HEK293 (cell line): ENCODE measurements at regions not wholly inside any gene's neighbourhood (a gene's known extent, or its start where the extent isn't known, plus 50 kb on each side); places are given as distances from the start of the nearest gene placed in this dataset.

Experiments
- CTCF ChIA-PET: fragments of 350-600 bp; formaldehyde crosslinking; extraction: SDS; loops from one replicate; lab custom pipeline; 2021; ENCODE audit warnings: antibody characterized with exemption; lab: Yijun Ruan, JAX
- POLR2A ChIA-PET: fragments of 300-600 bp; formaldehyde crosslinking; extraction: SDS; loops from one replicate; lab custom pipeline; 2020; ENCODE audit warnings: antibody characterized with exemption, inconsistent platforms; lab: Yijun Ruan, JAX
- H3K27ac ChIP-seq: fragments of 200-500 bp; sonication (Bioruptor generic); 2 replicates; pipeline ENCODE4 v1.5.1; 2014; ENCODE audit warnings: low read depth, low read length, control low read depth, inconsistent platforms; ENCODE audit errors: extremely low read depth
- H3K36me3 ChIP-seq, 2 experiments: fragments of 200-500 bp in 1 of 2; sonication (Bioruptor generic) in 1 of 2; 1 replicate in 1 of 2; 2 replicates in 1 of 2; pipeline ENCODE4 v1.5.1; 2014 to 2017; ENCODE audit warnings: inconsistent platforms in 2 of 2, low read length in 2 of 2; ENCODE audit not compliant: control insufficient read depth in 2 of 2, insufficient read depth in 1 of 2
- H3K4me1 ChIP-seq: fragments of 200-500 bp; sonication (Bioruptor generic); 2 replicates; pipeline ENCODE4 v1.5.1; 2014; ENCODE audit warnings: mild to moderate bottlenecking, low read length, inconsistent platforms; ENCODE audit not compliant: control insufficient read depth, insufficient read depth
- H3K4me3 ChIP-seq: 2 replicates; pipeline ENCODE4 v1.5.1; 2011; ENCODE audit warnings: low read depth, mild to moderate bottlenecking, control low read depth, low read length, moderate library complexity
- H3K9me3 ChIP-seq: fragments of 200-500 bp; sonication (Bioruptor generic); 2 replicates; pipeline ENCODE4 v1.5.1; 2014; ENCODE audit warnings: low read depth, low read length, inconsistent platforms; ENCODE audit not compliant: control insufficient read depth, insufficient read depth
- HOXD13 ChIP-seq: sonication (generic); formaldehyde crosslinking; IDR thresholded peaks from 2 replicates; pipeline ENCODE4 v1.8.0; 2022; ENCODE audit warnings: missing genetic modification reagents, borderline replicate concordance
- KLF7 ChIP-seq: fragments of 450-650 bp; formaldehyde crosslinking; IDR thresholded peaks from 2 replicates; pipeline ENCODE4 v1.5.1; 2016; ENCODE audit warnings: missing biosample characterization, missing genetic modification characterization, borderline replicate concordance
- KLF9 ChIP-seq: fragments of 450-650 bp; formaldehyde crosslinking; IDR thresholded peaks from 2 replicates; pipeline ENCODE4 v1.5.1; 2016; ENCODE audit warnings: missing biosample characterization, missing genetic modification characterization, low read depth
- MZF1 ChIP-seq: fragments of 450-650 bp; formaldehyde crosslinking; IDR thresholded peaks from 2 replicates; pipeline ENCODE4 v1.5.1; 2017; ENCODE audit warnings: missing biosample characterization, missing genetic modification characterization, borderline replicate concordance
- ZNF140 ChIP-seq: fragments of 450-650 bp; formaldehyde crosslinking; IDR thresholded peaks from 2 replicates; pipeline ENCODE4 v1.5.1; 2016; ENCODE audit warnings: missing biosample characterization, missing genetic modification characterization
- ZNF24 ChIP-seq: fragments of 450-650 bp; formaldehyde crosslinking; IDR thresholded peaks from 2 replicates; pipeline ENCODE4 v1.5.1; 2016; ENCODE audit warnings: missing biosample characterization, missing genetic modification characterization
- ZNF248 ChIP-seq: fragments of 450-650 bp; formaldehyde crosslinking; IDR thresholded peaks from 2 replicates; pipeline ENCODE4 v1.5.1; 2017; ENCODE audit warnings: missing biosample characterization, missing genetic modification characterization
- ZNF311 ChIP-seq: fragments of 450-650 bp; formaldehyde crosslinking; IDR thresholded peaks from 2 replicates; pipeline ENCODE4 v1.5.1; 2017; ENCODE audit warnings: missing biosample characterization, missing genetic modification characterization, borderline replicate concordance
- ZNF324 ChIP-seq: fragments of 450-650 bp; formaldehyde crosslinking; IDR thresholded peaks from 2 replicates; pipeline ENCODE4 v1.5.1; 2016; ENCODE audit warnings: missing biosample characterization, missing genetic modification characterization
- ZNF341 ChIP-seq: fragments of 450-650 bp; formaldehyde crosslinking; IDR thresholded peaks from 2 replicates; pipeline ENCODE4; 2016; ENCODE audit warnings: low read depth, missing biosample characterization, missing genetic modification characterization
- ZNF366 ChIP-seq: fragments of 450-650 bp; formaldehyde crosslinking; conservative IDR thresholded peaks from 2 replicates; pipeline ENCODE4 v1.5.1; 2016; ENCODE audit warnings: missing biosample characterization, missing genetic modification characterization
- ZNF529 ChIP-seq: fragments of 450-650 bp; formaldehyde crosslinking; IDR thresholded peaks from 2 replicates; pipeline ENCODE4 v1.5.1; 2017; ENCODE audit warnings: missing genetic modification characterization, missing biosample characterization; ENCODE audit not compliant: insufficient replicate concordance
- ZNF549 ChIP-seq: fragments of 450-650 bp; IDR thresholded peaks from 2 replicates; pipeline ENCODE4 v1.5.1; 2018; ENCODE audit warnings: missing biosample characterization, missing genetic modification characterization, mild to moderate bottlenecking, inconsistent platforms, moderate library complexity
- ZNF670 ChIP-seq: fragments of 450-650 bp; formaldehyde crosslinking; IDR thresholded peaks from 2 replicates; pipeline ENCODE4 v1.5.1; 2016; ENCODE audit warnings: missing biosample characterization, missing genetic modification characterization, low read depth
- ZNF692 ChIP-seq: fragments of 450-650 bp; formaldehyde crosslinking; IDR thresholded peaks from 2 replicates; pipeline ENCODE4 v1.5.1; 2016; ENCODE audit warnings: missing biosample characterization, missing genetic modification characterization
- TF ChIP-seq, protein P1 (sequence below): fragments of 450-650 bp; formaldehyde crosslinking; IDR thresholded peaks from 2 replicates; pipeline ENCODE4 v1.5.1; 2016; ENCODE audit warnings: missing biosample characterization, missing genetic modification characterization, borderline replicate concordance
- TF ChIP-seq, protein P2 (sequence below): fragments of 450-650 bp; formaldehyde crosslinking; IDR thresholded peaks from 2 replicates; pipeline ENCODE4 v1.5.1; 2017; ENCODE audit warnings: missing biosample characterization, missing genetic modification characterization
- TF ChIP-seq, protein P3 (sequence below): fragments of 450-650 bp; formaldehyde crosslinking; IDR thresholded peaks from 2 replicates; pipeline ENCODE4 v1.5.1; 2016; ENCODE audit warnings: missing biosample characterization, missing genetic modification characterization
- TF ChIP-seq, protein P4 (sequence below): fragments of 450-650 bp; formaldehyde crosslinking; IDR thresholded peaks from 2 replicates; pipeline ENCODE4 v1.5.1; 2016; ENCODE audit warnings: missing biosample characterization, missing genetic modification characterization
- TF ChIP-seq, protein P5 (sequence below): fragments of 450-650 bp; formaldehyde crosslinking; optimal IDR thresholded peaks from 2 replicates; pipeline ENCODE3; 2016; ENCODE audit warnings: missing biosample characterization, mild to moderate bottlenecking, missing genetic modification characterization

DNA sequence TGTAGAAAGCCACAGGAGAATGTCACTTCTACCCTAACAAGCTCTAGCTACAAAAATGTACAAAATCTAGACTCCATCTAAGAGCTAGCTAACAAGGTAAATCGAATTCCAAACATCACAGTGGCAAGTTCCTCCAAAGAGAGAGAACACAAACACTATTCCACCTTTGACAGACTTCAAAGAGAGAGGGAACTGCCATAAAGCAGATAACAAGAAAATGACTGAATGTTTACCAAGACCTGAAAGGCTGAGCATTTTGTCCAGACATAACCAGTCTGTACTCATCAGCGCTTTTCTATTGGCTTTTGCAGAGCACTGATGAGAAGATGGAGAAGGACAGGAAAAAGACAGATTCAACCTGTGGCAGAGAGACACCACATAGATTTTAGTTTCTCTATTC is 1419.6 kb upstream of the ALCAM start (continued):
- TF ChIP-seq, protein P1, sequence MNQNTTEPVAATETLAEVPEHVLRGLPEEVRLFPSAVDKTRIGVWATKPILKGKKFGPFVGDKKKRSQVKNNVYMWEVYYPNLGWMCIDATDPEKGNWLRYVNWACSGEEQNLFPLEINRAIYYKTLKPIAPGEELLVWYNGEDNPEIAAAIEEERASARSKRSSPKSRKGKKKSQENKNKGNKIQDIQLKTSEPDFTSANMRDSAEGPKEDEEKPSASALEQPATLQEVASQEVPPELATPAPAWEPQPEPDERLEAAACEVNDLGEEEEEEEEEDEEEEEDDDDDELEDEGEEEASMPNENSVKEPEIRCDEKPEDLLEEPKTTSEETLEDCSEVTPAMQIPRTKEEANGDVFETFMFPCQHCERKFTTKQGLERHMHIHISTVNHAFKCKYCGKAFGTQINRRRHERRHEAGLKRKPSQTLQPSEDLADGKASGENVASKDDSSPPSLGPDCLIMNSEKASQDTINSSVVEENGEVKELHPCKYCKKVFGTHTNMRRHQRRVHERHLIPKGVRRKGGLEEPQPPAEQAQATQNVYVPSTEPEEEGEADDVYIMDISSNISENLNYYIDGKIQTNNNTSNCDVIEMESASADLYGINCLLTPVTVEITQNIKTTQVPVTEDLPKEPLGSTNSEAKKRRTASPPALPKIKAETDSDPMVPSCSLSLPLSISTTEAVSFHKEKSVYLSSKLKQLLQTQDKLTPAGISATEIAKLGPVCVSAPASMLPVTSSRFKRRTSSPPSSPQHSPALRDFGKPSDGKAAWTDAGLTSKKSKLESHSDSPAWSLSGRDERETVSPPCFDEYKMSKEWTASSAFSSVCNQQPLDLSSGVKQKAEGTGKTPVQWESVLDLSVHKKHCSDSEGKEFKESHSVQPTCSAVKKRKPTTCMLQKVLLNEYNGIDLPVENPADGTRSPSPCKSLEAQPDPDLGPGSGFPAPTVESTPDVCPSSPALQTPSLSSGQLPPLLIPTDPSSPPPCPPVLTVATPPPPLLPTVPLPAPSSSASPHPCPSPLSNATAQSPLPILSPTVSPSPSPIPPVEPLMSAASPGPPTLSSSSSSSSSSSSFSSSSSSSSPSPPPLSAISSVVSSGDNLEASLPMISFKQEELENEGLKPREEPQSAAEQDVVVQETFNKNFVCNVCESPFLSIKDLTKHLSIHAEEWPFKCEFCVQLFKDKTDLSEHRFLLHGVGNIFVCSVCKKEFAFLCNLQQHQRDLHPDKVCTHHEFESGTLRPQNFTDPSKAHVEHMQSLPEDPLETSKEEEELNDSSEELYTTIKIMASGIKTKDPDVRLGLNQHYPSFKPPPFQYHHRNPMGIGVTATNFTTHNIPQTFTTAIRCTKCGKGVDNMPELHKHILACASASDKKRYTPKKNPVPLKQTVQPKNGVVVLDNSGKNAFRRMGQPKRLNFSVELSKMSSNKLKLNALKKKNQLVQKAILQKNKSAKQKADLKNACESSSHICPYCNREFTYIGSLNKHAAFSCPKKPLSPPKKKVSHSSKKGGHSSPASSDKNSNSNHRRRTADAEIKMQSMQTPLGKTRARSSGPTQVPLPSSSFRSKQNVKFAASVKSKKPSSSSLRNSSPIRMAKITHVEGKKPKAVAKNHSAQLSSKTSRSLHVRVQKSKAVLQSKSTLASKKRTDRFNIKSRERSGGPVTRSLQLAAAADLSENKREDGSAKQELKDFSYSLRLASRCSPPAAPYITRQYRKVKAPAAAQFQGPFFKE (tag by site-specific recombination): no peak
- TF ChIP-seq, protein P2, sequence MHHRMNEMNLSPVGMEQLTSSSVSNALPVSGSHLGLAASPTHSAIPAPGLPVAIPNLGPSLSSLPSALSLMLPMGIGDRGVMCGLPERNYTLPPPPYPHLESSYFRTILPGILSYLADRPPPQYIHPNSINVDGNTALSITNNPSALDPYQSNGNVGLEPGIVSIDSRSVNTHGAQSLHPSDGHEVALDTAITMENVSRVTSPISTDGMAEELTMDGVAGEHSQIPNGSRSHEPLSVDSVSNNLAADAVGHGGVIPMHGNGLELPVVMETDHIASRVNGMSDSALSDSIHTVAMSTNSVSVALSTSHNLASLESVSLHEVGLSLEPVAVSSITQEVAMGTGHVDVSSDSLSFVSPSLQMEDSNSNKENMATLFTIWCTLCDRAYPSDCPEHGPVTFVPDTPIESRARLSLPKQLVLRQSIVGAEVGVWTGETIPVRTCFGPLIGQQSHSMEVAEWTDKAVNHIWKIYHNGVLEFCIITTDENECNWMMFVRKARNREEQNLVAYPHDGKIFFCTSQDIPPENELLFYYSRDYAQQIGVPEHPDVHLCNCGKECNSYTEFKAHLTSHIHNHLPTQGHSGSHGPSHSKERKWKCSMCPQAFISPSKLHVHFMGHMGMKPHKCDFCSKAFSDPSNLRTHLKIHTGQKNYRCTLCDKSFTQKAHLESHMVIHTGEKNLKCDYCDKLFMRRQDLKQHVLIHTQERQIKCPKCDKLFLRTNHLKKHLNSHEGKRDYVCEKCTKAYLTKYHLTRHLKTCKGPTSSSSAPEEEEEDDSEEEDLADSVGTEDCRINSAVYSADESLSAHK: no peak
- TF ChIP-seq, all 188 proteins: peak for 0

- Histone ChIP-seq H3K9me3 (no peaks in the 10 kb centered on the region), H3K4me3 (no peak overlapping the region), H3K36me3 (no peaks in the 10 kb centered on the region), H3K4me1 (no peaks in the 10 kb centered on the region), H3K27ac (no peak overlapping the region)
- CTCF ChIA-PET: no interaction called here
- POLR2A ChIA-PET: no interaction called here
- TF ChIP-seq ZNF248: no peak
- no peak for TF ChIP-seq KLF7 (tag by site-specific recombination)
- TF ChIP-seq ZNF140 (tag by site-specific recombination): no peak
- no peak for TF ChIP-seq ZNF366 (tag by site-specific recombination)
- TF ChIP-seq MZF1 (tag by site-specific recombination): no peak
- TF ChIP-seq ZNF24 (tag by site-specific recombination): no peak
- TF ChIP-seq, protein P3, sequence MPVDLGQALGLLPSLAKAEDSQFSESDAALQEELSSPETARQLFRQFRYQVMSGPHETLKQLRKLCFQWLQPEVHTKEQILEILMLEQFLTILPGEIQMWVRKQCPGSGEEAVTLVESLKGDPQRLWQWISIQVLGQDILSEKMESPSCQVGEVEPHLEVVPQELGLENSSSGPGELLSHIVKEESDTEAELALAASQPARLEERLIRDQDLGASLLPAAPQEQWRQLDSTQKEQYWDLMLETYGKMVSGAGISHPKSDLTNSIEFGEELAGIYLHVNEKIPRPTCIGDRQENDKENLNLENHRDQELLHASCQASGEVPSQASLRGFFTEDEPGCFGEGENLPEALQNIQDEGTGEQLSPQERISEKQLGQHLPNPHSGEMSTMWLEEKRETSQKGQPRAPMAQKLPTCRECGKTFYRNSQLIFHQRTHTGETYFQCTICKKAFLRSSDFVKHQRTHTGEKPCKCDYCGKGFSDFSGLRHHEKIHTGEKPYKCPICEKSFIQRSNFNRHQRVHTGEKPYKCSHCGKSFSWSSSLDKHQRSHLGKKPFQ: no peak
- TF ChIP-seq ZNF341 (tag by site-specific recombination): no peak
- TF ChIP-seq HOXD13 (CRISPR knock-in tag): no peak
- TF ChIP-seq, protein P4, sequence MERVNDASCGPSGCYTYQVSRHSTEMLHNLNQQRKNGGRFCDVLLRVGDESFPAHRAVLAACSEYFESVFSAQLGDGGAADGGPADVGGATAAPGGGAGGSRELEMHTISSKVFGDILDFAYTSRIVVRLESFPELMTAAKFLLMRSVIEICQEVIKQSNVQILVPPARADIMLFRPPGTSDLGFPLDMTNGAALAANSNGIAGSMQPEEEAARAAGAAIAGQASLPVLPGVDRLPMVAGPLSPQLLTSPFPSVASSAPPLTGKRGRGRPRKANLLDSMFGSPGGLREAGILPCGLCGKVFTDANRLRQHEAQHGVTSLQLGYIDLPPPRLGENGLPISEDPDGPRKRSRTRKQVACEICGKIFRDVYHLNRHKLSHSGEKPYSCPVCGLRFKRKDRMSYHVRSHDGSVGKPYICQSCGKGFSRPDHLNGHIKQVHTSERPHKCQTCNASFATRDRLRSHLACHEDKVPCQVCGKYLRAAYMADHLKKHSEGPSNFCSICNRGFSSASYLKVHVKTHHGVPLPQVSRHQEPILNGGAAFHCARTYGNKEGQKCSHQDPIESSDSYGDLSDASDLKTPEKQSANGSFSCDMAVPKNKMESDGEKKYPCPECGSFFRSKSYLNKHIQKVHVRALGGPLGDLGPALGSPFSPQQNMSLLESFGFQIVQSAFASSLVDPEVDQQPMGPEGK: no peak
- no peak for TF ChIP-seq ZNF324 (tag by site-specific recombination)
- TF ChIP-seq, protein P5, sequence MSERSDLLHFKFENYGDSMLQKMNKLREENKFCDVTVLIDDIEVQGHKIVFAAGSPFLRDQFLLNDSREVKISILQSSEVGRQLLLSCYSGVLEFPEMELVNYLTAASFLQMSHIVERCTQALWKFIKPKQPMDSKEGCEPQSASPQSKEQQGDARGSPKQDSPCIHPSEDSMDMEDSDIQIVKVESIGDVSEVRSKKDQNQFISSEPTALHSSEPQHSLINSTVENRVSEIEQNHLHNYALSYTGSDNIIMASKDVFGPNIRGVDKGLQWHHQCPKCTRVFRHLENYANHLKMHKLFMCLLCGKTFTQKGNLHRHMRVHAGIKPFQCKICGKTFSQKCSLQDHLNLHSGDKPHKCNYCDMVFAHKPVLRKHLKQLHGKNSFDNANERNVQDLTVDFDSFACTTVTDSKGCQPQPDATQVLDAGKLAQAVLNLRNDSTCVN: no peak
- no peak for TF ChIP-seq KLF9 (tag by site-specific recombination)
- TF ChIP-seq ZNF529 (tag by site-specific recombination): no peak
- no peak for TF ChIP-seq ZNF549
- TF ChIP-seq ZNF670: no peak
- no peak for TF ChIP-seq ZNF692 (tag by site-specific recombination)
- no peak for TF ChIP-seq ZNF311 (tag by site-specific recombination)
Observed at GRCh38 chr3:103949693-103950092, 1417.0 kb upstream of the ALCAM start.
